ENCODE measurements at regions not wholly inside any gene's neighbourhood (a gene's known extent, or its start where the extent isn't known, plus 50 kb on each side); places are given as distances from the start of the nearest gene placed in this dataset.

DNA sequence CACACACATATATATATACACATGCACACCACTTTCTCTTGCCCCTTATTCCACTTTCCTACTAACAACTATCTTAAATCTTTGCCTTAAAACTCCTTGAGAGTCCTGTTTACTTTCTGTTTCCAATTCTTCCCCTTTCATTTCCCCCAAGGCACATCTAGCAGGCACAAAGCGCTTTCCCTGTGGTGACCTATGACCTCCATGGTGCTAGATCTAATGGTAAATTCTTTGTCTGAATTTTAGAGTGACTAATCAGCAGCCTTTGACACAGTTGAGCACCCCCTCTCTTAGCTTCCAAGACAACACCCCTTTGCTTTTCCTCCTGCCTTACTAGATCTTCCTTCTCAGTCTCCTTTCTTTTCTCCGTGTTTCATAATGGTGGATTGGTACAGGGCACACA is 236.4 kb upstream of the TTC29 start:
- FAIRE-seq (no peak), DNase-seq (no peak)
- Histone ChIP-seq H3K4me1 (ENCODE audit: control insufficient read depth in 2 of 3, insufficient read depth in 2 of 3, low read depth in 1 of 3, low read length in 3 of 3) (no peaks in the 10 kb centered on the region), H3K4me3 (ENCODE audit: low read length in 3 of 3) (no peak overlapping the region), H3K36me3 (ENCODE audit: control insufficient read depth in 2 of 3, insufficient read depth in 3 of 3, low read length in 3 of 3) (no peaks in the 10 kb centered on the region), H3K9me3 (ENCODE audit: control insufficient read depth in 2 of 3, insufficient read depth in 1 of 3, low read length in 3 of 3) (no peaks in the 10 kb centered on the region), H3K27ac (ENCODE audit: low read depth in 2 of 2, low read length in 2 of 2) (no peak overlapping the region), H3K27me3 (ENCODE audit: control insufficient read depth, insufficient read depth, low read length) (no peaks in the 10 kb centered on the region), H3K9ac (ENCODE audit: low read length in 3 of 3) (no peak overlapping the region)
- intact Hi-C loops (cut with DNase I), result no loop called here
- TF ChIP-seq, protein P1, sequence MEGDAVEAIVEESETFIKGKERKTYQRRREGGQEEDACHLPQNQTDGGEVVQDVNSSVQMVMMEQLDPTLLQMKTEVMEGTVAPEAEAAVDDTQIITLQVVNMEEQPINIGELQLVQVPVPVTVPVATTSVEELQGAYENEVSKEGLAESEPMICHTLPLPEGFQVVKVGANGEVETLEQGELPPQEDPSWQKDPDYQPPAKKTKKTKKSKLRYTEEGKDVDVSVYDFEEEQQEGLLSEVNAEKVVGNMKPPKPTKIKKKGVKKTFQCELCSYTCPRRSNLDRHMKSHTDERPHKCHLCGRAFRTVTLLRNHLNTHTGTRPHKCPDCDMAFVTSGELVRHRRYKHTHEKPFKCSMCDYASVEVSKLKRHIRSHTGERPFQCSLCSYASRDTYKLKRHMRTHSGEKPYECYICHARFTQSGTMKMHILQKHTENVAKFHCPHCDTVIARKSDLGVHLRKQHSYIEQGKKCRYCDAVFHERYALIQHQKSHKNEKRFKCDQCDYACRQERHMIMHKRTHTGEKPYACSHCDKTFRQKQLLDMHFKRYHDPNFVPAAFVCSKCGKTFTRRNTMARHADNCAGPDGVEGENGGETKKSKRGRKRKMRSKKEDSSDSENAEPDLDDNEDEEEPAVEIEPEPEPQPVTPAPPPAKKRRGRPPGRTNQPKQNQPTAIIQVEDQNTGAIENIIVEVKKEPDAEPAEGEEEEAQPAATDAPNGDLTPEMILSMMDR (IDR thresholded peaks at IDR 0.05; ENCODE audit: borderline replicate concordance, extremely low read depth, insufficient read depth), result no peak

GRCh38 chr4:147192679-147193078 is 247.0 kb upstream of the TTC29 start:
- no peak overlapping the region for H3K9ac ChIP-seq (ENCODE audit: low read length in 3 of 3)
- DNase-seq (no peak), FAIRE-seq (no peak)
- no peaks in the 10 kb centered on the region for H3K9me3 ChIP-seq (ENCODE audit: control insufficient read depth in 2 of 3, insufficient read depth in 1 of 3, low read length in 3 of 3)
- no peaks in the 10 kb centered on the region for H3K4me1 ChIP-seq (ENCODE audit: control insufficient read depth in 2 of 3, insufficient read depth in 2 of 3, low read depth in 1 of 3, low read length in 3 of 3)
- no peaks in the 10 kb centered on the region for H3K36me3 ChIP-seq (ENCODE audit: control insufficient read depth in 2 of 3, insufficient read depth in 3 of 3, low read length in 3 of 3)
- no peak overlapping the region for H3K27ac ChIP-seq (ENCODE audit: low read depth in 2 of 2, low read length in 2 of 2)
- H3K4me3 ChIP-seq (ENCODE audit: low read length in 3 of 3), result no peak overlapping the region
- TF ChIP-seq, protein P1 (IDR thresholded peaks at IDR 0.05; ENCODE audit: borderline replicate concordance, extremely low read depth, insufficient read depth), result no peak
- no peaks in the 10 kb centered on the region for H3K27me3 ChIP-seq (ENCODE audit: control insufficient read depth, insufficient read depth, low read length)
- intact Hi-C loops (cut with DNase I), result no loop called here

DNA sequence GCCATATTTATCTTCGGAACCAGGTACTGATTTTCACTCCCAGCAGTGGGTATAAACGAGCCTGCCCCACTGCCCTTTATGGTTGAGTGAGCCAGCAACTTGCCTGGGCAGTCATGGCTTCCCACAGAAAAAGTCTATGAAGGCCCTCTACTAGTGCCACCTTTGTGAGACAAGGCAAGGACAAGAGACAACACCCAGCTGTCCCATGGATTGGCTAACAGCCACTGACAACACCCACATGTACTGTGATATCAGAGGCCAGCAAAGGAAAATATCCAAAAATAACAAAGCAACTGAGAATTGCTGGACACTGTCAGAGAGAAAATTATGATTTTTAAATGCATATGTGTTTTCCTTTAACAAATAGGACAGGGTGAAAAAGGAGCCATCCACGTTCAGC is 248.4 kb upstream of the TTC29 start:
- no peak overlapping the region for H3K27ac ChIP-seq (ENCODE audit: low read depth in 2 of 2, low read length in 2 of 2)
- no peaks in the 10 kb centered on the region for H3K9me3 ChIP-seq (ENCODE audit: control insufficient read depth in 2 of 3, insufficient read depth in 1 of 3, low read length in 3 of 3)
- FAIRE-seq (no peak), DNase-seq (peak in 4 of 5 donors; percentile 18 to 68 (median 42))
- no peaks in the 10 kb centered on the region for H3K4me1 ChIP-seq (ENCODE audit: control insufficient read depth in 2 of 3, insufficient read depth in 2 of 3, low read depth in 1 of 3, low read length in 3 of 3)
- intact Hi-C loops (cut with DNase I), result no loop called here
- no peak overlapping the region for H3K4me3 ChIP-seq (ENCODE audit: low read length in 3 of 3)
- TF ChIP-seq, protein P1 (IDR thresholded peaks at IDR 0.05; ENCODE audit: borderline replicate concordance, extremely low read depth, insufficient read depth), result no peak
- no peak overlapping the region for H3K9ac ChIP-seq (ENCODE audit: low read length in 3 of 3)
- no peaks in the 10 kb centered on the region for H3K36me3 ChIP-seq (ENCODE audit: control insufficient read depth in 2 of 3, insufficient read depth in 3 of 3, low read length in 3 of 3)
- H3K27me3 ChIP-seq (ENCODE audit: control insufficient read depth, insufficient read depth, low read length), result no peaks in the 10 kb centered on the region

- no peak for DNase-seq
- intact Hi-C loops (cut with DNase I), result no loop called here
- Histone ChIP-seq H3K27ac (ENCODE audit: low read depth in 2 of 2, low read length in 2 of 2) (no peak overlapping the region), H3K9ac (ENCODE audit: low read length in 3 of 3) (no peak overlapping the region), H3K4me1 (ENCODE audit: control insufficient read depth in 2 of 3, insufficient read depth in 2 of 3, low read depth in 1 of 3, low read length in 3 of 3) (no peaks in the 10 kb centered on the region), H3K9me3 (ENCODE audit: control insufficient read depth in 2 of 3, insufficient read depth in 1 of 3, low read length in 3 of 3) (no peaks in the 10 kb centered on the region), H3K27me3 (ENCODE audit: control insufficient read depth, insufficient read depth, low read length) (no peaks in the 10 kb centered on the region), H3K4me3 (ENCODE audit: low read length in 3 of 3) (peak overlapping the region in 1 of 3 donors; percentile 24), H3K36me3 (ENCODE audit: control insufficient read depth in 2 of 3, insufficient read depth in 3 of 3, low read length in 3 of 3) (no peaks in the 10 kb centered on the region)
- no peak for FAIRE-seq
- TF ChIP-seq, protein P1 (IDR thresholded peaks at IDR 0.05; ENCODE audit: borderline replicate concordance, extremely low read depth, insufficient read depth), result no peak
Observed at GRCh38 chr4:147194604-147195003, 248.9 kb upstream of the TTC29 start.

Data from kidney (tissue), 13 donors.